Hepatocyte (in vitro differentiated cells): ENCODE measurements at regions not wholly inside any gene's neighbourhood (a gene's known extent, or its start where the extent isn't known, plus 50 kb on each side); places are given as distances from the start of the nearest gene placed in this dataset.

Experiments
- EZH2 ChIP-seq: fragments of 200-600 bp; sonication (generic); IDR thresholded peaks from 2 replicates; pipeline ENCODE4 v1.6.1; 2016; ENCODE audit warnings: antibody characterized with exemption, mild to moderate bottlenecking, borderline replicate concordance
- EZH2phosphoT487 ChIP-seq: fragments of 200-600 bp; sonication (generic); IDR thresholded peaks from one replicate; pipeline ENCODE4 v1.6.1; 2018; ENCODE audit warnings: antibody characterized with exemption, mild to moderate bottlenecking, low read depth, moderate library complexity; ENCODE audit not compliant: unreplicated experiment, severe bottlenecking
- TF ChIP-seq, protein P1 (sequence below): fragments of 200-600 bp; sonication (generic); IDR thresholded peaks from 2 replicates; pipeline ENCODE4 v1.5.1; 2016; ENCODE audit warnings: antibody characterized with exemption, mild to moderate bottlenecking; ENCODE audit not compliant: poor library complexity

DNA sequence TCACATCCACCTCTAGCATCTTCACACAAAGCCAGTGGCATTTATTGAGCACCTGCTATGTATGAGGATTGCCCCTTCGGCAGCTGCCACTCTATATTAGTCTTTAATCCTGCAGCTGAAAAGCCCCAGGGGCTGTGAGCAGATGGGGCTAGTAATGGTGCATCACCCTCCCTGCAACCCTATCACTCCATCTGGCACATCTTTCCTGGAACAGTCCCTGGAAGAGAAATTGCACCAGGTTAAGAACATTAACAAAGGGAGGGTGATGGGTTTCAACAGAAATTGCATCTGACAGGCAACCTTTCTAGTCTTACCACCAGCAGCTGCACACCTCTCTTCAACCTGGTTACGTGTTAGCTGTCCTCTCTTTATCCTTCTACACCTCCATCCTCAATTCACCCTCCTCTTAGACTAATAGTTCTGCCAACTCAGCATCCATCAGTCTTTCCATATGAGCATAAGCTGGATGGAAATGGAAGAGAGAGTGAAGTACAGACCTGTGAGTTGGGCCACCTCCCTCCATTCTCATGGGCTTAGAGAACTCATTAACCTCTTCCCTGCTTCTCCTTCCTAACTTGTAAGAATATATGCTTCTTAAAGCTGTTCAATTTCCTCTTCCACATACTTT lies 168.6 kb upstream of the NEBL start:
- TF ChIP-seq, protein P1, sequence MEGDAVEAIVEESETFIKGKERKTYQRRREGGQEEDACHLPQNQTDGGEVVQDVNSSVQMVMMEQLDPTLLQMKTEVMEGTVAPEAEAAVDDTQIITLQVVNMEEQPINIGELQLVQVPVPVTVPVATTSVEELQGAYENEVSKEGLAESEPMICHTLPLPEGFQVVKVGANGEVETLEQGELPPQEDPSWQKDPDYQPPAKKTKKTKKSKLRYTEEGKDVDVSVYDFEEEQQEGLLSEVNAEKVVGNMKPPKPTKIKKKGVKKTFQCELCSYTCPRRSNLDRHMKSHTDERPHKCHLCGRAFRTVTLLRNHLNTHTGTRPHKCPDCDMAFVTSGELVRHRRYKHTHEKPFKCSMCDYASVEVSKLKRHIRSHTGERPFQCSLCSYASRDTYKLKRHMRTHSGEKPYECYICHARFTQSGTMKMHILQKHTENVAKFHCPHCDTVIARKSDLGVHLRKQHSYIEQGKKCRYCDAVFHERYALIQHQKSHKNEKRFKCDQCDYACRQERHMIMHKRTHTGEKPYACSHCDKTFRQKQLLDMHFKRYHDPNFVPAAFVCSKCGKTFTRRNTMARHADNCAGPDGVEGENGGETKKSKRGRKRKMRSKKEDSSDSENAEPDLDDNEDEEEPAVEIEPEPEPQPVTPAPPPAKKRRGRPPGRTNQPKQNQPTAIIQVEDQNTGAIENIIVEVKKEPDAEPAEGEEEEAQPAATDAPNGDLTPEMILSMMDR = no peak
- TF ChIP-seq EZH2 = no peak
- no peak for TF ChIP-seq EZH2phosphoT487
